Chondrocyte (in vitro differentiated cells): ENCODE measurements at regions not wholly inside any gene's neighbourhood (a gene's known extent, or its start where the extent isn't known, plus 50 kb on each side); places are given as distances from the start of the nearest gene placed in this dataset.

Source experiments
- DNase-seq: peaks from one replicate; pipeline ENCODE4 v3.0.0; 2021; ENCODE audit warnings: mixed read lengths, low spot score
- H3K27ac Mint-ChIP-seq: one replicate; pipeline ENCODE4 v1.8.0; 2021; ENCODE audit warnings: mild to moderate bottlenecking, moderate library complexity, mixed read lengths; ENCODE audit not compliant: unreplicated experiment
- H3K27me3 Mint-ChIP-seq: 2 replicates; pipeline ENCODE4 v1.8.0; 2021; ENCODE audit warnings: low read depth, mixed read lengths
- H3K36me3 Mint-ChIP-seq: 2 replicates; pipeline ENCODE4 v1.8.0; 2021; ENCODE audit warnings: low read depth, mixed read lengths
- H3K4me1 Mint-ChIP-seq: 2 replicates; pipeline ENCODE4 v1.8.0; 2021; ENCODE audit warnings: low read depth, mild to moderate bottlenecking, mixed read lengths
- H3K4me3 Mint-ChIP-seq: one replicate; pipeline ENCODE4 v1.8.0; 2021; ENCODE audit warnings: mild to moderate bottlenecking, moderate library complexity, mixed read lengths; ENCODE audit not compliant: unreplicated experiment
- H3K9me3 Mint-ChIP-seq: 2 replicates; pipeline ENCODE4 v1.8.0; 2021; ENCODE audit warnings: low read depth, mixed read lengths
- TF ChIP-seq, protein P1 (sequence below): fragments of 200-600 bp; sonication (generic); IDR thresholded peaks from 2 replicates; pipeline ENCODE4 v1.5.0; 2021; ENCODE audit warnings: antibody characterized with exemption, mild to moderate bottlenecking, moderate library complexity

DNA sequence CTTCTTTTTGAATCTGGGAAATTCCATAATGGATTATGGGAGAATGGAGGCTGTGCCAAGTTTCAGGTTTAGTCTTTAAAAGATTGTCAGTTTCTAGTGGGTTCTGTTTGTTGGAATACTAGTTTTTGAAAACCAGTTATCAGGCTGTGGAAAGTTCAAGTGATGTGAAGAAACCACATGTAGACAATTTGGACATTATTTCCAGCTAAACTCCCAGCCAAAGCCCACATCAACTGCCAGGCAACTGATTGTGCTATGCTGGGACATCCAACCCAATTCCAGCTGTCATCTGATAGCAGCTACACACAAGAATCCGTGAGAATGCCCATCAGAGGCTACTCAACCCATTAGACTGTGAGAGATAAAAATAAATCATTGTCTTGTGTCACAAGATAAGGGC is 546.1 kb upstream of the ADAMTS5 start:
- H3K4me1 Mint-ChIP-seq = peaks cover 18% of the 10 kb centered on the region
- no peak for DNase-seq
- peaks cover 5% of the 10 kb centered on the region for H3K36me3 Mint-ChIP-seq
- peaks cover 18% of the 10 kb centered on the region for H3K9me3 Mint-ChIP-seq
- TF ChIP-seq, protein P1, sequence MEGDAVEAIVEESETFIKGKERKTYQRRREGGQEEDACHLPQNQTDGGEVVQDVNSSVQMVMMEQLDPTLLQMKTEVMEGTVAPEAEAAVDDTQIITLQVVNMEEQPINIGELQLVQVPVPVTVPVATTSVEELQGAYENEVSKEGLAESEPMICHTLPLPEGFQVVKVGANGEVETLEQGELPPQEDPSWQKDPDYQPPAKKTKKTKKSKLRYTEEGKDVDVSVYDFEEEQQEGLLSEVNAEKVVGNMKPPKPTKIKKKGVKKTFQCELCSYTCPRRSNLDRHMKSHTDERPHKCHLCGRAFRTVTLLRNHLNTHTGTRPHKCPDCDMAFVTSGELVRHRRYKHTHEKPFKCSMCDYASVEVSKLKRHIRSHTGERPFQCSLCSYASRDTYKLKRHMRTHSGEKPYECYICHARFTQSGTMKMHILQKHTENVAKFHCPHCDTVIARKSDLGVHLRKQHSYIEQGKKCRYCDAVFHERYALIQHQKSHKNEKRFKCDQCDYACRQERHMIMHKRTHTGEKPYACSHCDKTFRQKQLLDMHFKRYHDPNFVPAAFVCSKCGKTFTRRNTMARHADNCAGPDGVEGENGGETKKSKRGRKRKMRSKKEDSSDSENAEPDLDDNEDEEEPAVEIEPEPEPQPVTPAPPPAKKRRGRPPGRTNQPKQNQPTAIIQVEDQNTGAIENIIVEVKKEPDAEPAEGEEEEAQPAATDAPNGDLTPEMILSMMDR = no peak
- no peaks in the 10 kb centered on the region for H3K27me3 Mint-ChIP-seq
- H3K27ac Mint-ChIP-seq = no peak overlapping the region
- no peak overlapping the region for H3K4me3 Mint-ChIP-seq

DNA sequence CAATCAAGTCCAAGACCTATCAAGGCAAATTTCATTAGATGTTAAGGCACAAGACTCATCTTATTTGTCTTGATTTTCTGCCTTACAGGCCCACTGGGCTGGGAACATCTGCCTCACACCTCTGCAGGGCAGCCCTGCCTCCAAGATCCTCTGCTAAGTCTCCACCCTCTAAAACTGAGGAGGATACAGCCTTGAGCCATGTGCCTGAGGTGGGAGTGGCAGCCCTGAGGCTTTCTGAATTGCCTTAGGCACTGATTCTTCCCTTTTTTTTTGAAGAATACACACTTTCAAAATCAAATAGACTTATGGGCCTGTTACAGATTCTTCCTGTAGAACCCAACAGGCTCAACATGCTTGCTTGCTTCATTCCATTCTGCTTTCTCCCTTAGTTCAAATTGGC is 544.3 kb upstream of the ADAMTS5 start:
- Mint-ChIP-seq H3K27ac (no peak overlapping the region), H3K9me3 (peaks cover 9% of the 10 kb centered on the region), H3K27me3 (no peaks in the 10 kb centered on the region), H3K4me3 (no peak overlapping the region), H3K4me1 (peaks cover 16% of the 10 kb centered on the region), H3K36me3 (no peaks in the 10 kb centered on the region)
- DNase-seq = no peak
- TF ChIP-seq, protein P1 = no peak

DNA sequence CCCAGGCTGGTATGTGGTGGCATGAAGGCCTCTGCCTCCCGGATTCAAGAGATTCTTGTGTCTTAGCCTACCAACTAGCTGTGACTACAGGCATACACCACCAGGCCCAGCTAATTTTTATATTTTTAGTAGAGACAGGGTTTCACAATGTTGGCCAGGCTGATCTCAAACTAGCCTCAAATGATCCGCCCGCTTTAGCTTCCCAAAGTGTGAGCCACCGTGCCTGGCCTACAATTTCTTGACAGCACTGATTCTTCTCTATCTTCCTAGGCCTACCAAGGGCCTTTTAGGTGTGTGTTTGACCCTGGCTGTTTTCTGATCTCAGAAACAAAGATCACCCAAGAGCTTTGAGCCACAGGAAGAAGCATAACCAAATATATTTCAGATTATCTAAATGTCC is 540.8 kb upstream of the ADAMTS5 start:
- no peak overlapping the region for H3K27ac Mint-ChIP-seq
- TF ChIP-seq, protein P1 = no peak
- peaks cover 9% of the 10 kb centered on the region for H3K9me3 Mint-ChIP-seq
- H3K36me3 Mint-ChIP-seq = no peaks in the 10 kb centered on the region
- no peak overlapping the region for H3K4me3 Mint-ChIP-seq
- no peak for DNase-seq
- no peaks in the 10 kb centered on the region for H3K27me3 Mint-ChIP-seq
- peaks cover 20% of the 10 kb centered on the region for H3K4me1 Mint-ChIP-seq

DNA sequence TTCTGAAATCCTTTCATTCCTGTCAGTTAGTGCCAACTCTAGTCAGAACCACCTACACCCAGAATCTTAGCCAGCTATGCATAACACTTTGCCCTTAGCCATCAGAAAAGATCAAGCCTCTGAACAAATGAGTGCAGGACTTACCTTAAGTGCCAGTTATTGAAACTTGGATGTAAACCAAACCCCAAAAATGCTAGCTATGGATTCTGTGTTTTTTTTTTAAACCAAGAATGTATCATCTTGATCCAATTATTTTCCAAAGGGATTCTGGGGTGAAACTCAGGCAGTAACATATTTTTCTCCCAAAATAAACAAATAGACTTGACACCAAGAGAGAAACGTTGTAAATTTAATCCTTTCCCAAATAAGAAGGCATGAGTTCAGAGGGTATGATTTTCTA is 538.6 kb upstream of the ADAMTS5 start:
- Mint-ChIP-seq H3K27me3 (no peaks in the 10 kb centered on the region), H3K4me3 (no peak overlapping the region), H3K27ac (no peak overlapping the region), H3K4me1 (peaks cover 20% of the 10 kb centered on the region), H3K36me3 (no peaks in the 10 kb centered on the region), H3K9me3 (no peaks in the 10 kb centered on the region)
- TF ChIP-seq, protein P1 = no peak
- DNase-seq = no peak

DNA sequence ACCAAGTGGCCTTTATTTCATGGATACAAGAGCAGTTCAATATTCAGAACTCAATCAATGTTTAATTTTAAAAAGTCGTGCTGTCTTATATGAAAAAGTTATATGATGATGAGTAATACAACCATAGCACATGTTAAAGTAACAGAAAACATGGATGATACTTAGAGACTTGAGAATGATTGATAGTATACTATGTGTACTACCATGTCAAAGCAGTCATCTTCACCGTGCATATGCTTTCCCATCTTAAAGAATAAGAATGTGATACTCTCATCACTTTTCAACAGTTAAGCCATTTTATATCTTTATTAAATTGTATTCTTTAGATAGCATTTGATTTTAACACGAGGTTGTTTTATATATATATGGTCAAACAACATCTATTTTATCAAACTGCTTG is 535.9 kb upstream of the ADAMTS5 start:
- TF ChIP-seq, protein P1 = no peak
- Mint-ChIP-seq H3K27me3 (no peaks in the 10 kb centered on the region), H3K9me3 (no peaks in the 10 kb centered on the region), H3K4me3 (no peak overlapping the region), H3K27ac (no peak overlapping the region), H3K4me1 (peaks cover 17% of the 10 kb centered on the region), H3K36me3 (no peaks in the 10 kb centered on the region)
- no peak for DNase-seq
